GM18951 (cell line): ENCODE measurements at regions not wholly inside any gene's neighbourhood (a gene's known extent, or its start where the extent isn't known, plus 50 kb on each side); places are given as distances from the start of the nearest gene placed in this dataset.

Experiments
- POLR2A ChIP-seq: IDR thresholded peaks from 4 replicates; pipeline ENCODE4 v1.6.1; 2011; ENCODE audit warnings: mild to moderate bottlenecking; ENCODE audit not compliant: insufficient read length, insufficient read depth; ENCODE audit errors: extremely low read depth
- in situ Hi-C: fragments of 300-500 bp; cut with MboI; formaldehyde crosslinking; loops from one replicate; pipeline ENCODE4 v1.12.0; 2022; ENCODE audit warnings: low sequenced_read_pairs, mixed read lengths, inconsistent platforms; ENCODE audit not compliant: unreplicated experiment

DNA sequence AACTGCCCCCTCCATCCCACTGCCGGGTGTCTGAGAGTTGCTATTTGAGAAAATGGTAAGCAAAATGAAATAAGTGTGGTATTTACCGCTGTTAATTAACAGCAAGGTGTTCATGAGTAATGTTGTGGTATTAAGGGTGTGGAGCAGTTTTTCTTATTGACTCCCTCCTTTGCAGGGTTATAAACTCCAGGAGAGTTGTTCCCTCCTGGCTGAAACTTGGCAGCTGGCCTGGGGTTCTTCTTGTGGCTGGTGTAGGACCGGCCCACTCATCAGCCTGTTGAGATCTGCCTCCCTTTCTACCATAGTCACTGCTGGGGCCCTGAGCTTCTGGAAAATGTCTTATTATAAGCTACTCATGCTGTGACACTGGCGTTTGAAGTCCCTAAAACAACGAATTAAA lies 128.6 kb downstream of the SOX9 start:
- no peak for TF ChIP-seq POLR2A
- in situ Hi-C loops, result no loop called here

DNA sequence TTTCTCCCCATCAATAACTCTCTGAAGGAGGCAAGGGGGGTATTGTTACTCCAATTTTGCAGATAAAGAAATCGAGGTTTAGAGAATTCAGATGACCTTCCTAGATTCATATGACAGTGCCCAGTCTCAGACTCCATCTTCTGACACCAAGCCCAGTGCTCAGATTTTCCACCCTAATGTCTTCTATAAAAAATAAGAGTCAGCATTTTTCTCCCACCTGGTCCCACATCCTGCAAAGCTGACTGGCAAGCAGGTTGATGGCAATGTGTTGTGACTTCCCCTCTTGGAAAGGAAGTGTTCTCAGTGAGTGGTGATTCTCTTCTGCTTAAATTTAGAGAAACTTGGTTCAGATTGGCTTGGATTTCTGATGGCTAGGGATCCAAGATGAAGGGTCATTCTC lies 129.4 kb downstream of the SOX9 start:
- no peak for TF ChIP-seq POLR2A
- in situ Hi-C loops, result no loop called here

DNA sequence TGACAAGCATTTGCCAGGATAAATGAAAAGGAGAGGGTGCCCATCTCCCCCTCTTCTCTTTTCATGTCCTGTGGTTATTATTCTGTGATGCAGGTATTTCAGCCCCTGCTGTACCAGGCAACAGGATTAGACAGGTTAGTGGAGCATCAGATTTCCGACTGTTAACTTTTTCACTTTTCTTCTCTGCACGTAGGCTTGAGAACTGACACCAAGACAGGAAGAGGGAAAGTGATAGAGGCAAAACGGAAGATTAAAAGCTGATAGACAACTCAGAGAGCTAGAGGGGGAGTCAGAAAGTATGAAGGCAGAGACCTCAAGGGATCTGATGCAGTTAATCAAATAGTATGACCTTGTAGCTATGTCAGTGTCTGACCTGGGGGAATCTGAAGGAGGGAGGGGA lies 132.8 kb downstream of the SOX9 start:
- no peak for TF ChIP-seq POLR2A
- in situ Hi-C loops, result no loop called here

DNA sequence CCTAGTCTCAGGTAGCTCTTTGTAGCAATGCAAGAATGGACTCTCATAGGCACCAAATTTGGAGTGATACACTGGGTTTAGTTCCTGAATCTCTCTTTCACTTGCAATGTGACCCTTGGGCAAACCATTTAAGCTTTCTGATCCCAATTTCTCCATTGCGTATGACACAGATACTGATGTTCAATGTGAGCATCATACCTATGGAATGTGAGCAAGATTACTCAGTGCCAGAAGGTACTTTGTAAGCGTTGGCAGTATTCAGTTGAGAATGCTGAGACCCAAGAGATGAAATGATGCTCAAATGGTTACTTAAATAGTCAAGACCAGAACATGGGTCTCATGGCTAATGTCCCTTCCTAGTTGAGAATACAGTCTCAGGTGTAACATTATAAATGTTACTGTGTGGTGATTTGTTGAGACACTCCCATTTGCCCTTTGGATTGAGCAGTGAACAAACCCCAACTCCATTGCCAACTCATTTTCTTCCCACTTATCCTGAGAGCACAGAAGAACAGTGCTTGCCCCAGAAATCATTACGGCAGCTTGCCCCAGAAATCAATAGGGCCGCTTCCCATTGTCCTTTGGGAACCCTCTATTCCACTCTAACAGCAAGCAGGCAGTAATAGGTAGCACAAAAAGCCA lies 134.1 kb downstream of the SOX9 start:
- TF ChIP-seq POLR2A, result no peak
- in situ Hi-C loops, result no loop called here

DNA sequence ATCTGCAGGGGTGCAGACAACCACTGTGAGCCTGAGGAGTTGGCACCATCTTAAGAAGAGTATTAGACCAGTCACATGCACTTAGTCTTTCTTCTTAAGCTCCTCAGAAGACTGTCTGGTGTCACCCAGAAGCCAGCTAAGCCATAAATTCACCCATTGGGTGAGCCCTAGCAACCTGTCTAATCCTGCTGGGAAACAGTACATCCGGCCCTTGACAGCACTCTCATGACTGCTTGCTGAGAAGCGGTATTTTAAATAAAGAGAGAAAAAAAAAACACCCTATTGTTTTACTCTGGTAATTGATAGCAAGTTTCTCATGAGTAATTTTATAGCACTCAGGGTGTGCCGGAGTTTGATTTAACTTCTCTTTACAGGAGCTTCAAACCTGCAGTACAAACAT lies 134.7 kb downstream of the SOX9 start:
- TF ChIP-seq POLR2A, result no peak
- in situ Hi-C loops, result no loop called here

DNA sequence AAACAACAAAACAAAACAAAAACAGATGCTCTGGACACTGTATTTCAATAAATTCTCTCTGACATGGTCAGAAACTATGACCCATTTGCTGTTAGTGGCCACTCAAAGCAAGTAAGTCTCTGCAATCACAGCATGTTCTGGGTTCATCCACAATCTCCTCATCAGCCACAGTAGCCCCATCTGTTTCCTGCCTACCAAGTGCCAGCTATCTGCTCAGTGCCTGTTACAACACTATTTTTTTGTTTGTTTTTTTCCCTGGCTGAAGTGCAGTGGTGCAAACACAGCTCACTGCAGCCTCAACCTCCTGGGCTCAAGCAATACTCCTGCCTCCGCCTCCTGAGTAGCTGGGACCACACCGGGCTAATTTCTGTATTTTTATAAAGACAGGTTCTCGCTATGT lies 137.9 kb downstream of the SOX9 start:
- no peak for TF ChIP-seq POLR2A
- in situ Hi-C loops, result no loop called here

DNA sequence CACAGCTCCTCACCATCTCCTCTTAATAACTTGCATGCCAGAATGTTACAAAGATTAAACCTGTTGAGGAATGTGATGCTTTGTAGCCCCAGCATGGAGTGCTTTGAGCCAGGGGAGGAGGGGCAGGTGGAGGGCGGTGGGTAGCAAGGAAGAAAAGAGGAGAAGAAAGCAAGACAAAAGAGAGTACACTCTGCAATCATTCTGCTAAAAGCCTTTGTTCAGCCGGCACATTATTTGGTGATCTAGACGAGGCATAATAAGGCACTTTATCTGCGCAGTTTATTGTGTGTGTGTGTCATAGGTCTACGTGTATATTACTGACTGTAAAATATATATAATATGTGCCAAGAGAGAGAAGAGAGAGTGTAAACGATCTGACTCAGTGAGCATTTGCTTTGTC lies 139.1 kb downstream of the SOX9 start:
- TF ChIP-seq POLR2A, result no peak
- in situ Hi-C loops, result no loop called here

DNA sequence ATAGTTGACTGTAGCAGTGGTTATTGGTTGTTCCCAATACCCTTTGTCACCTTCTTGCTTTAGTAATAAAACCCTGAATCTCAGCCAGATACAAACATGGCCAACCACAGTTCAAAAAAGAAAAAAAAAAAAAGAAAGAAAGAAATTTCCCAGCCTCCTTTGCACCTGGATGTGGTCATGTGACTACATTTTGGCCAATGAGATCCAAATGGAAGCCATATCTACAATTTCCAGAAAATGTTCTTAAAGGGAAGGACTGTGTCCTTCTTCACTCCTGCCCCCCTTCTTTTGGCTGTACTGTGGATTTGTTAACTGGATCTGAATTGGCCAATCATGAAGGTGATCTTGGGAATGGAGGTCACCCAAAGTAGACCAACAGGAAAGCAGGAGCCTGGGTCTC lies 141.9 kb downstream of the SOX9 start:
- TF ChIP-seq POLR2A, result no peak
- in situ Hi-C loops, result no loop called here

DNA sequence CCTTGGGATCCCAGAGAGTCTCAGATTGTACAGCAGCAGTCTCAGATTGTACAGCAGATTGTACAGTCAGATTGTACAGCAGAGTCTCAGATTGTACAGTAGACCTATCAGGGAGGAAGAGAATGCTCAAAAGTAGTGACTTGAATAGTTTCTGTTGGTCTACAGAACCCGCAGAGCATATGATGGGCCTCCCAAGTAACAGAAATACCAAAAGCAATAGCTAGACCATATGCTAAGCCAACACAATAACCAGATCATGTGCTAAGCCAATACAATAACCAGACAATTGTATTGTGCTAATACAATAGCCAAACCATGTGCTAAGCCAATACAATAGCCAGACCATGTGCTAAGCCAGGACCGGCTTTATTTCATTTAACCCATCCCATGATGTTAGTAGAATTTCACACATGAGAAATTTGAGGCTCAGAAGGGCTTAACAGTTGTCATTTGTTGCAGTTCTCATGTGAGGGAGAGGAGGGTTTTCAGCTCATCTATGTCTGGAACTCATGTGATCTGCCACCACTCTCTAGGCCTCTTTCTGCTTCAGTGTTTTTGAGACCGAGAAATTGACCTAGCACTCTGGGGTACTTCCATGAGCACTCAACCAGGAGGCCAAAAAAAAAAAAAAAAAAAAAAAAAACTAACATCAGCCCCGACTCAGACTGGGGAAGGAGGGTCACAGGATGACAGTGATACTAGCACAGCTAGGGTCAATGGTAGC lies 144.0 kb downstream of the SOX9 start:
- in situ Hi-C loops, result no loop called here
- no peak for TF ChIP-seq POLR2A

DNA sequence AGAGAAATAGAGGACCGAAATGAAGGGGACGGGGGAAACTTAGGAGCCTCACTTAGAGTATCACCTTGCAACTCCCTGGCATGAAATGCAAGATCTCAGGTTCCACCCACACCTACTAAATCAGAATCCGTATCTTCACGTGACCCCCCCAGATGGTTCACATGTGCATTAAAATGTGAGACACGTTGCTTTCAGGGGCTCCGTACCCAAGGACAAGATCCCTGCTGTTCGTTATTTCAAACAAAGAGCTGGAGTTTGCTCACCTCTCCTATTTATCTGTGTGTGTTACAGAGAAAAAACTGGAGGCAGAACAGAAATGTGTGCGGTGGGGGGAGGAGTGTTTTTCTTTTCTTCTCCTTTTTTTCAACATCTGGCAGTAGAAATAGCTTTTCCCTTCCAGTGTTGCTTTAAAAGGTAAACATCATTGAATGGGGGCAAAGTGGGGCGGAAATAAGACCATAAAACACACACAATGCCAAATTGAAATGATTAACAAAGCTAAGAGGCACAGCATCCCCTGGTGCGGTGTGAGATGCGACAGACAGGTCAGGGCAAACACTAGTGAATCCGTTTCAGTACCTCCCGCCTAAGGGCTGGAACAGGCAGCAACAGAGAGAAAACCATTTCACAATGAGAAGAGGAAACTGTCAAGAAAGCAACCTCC lies 145.4 kb downstream of the SOX9 start:
- TF ChIP-seq POLR2A, result no peak

DNA sequence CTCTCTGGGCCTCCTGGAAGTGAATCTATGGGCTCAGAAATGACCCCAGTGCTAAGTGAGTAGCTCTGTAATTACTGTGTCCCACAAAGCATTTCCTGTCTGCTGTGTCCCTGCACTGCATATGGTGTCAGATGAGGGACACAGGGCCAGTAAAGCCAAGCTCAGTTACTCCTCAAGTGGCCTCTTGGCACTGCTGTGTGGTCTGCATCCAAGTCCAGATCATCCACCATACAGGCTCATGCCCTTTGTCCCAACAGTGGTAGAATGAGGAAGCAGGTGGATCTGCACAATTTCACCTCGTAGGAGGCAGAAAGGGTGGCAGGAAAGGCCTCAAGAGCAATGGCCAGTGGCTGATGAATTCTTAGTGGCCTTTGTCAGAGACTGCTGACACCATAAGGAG lies 146.8 kb downstream of the SOX9 start:
- in situ Hi-C loops, result no loop called here
- TF ChIP-seq POLR2A, result no peak

More for the DNA sequence above, 145.4 kb downstream of the SOX9 start:
- in situ Hi-C loops, result no loop called here

DNA sequence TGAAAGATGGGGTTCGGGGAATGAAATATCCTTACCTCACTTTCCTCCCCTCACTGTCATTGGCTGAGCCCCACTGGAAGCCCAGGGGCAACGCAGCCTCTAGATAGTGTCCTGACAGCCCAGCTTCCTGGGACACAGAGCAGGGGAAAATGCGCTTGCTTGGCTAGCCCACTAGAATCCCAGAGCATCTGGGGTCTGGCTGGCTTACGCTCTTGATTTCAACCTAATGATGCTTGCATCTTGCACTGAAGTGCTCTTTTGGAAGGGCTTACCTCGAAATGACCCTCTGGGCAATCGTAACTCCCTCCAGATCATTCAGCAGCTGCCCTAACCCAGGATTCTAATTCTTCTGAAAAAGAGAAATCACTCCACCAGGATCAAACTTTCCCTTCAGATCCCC lies 147.6 kb downstream of the SOX9 start:
- in situ Hi-C loops, result no loop called here

DNA sequence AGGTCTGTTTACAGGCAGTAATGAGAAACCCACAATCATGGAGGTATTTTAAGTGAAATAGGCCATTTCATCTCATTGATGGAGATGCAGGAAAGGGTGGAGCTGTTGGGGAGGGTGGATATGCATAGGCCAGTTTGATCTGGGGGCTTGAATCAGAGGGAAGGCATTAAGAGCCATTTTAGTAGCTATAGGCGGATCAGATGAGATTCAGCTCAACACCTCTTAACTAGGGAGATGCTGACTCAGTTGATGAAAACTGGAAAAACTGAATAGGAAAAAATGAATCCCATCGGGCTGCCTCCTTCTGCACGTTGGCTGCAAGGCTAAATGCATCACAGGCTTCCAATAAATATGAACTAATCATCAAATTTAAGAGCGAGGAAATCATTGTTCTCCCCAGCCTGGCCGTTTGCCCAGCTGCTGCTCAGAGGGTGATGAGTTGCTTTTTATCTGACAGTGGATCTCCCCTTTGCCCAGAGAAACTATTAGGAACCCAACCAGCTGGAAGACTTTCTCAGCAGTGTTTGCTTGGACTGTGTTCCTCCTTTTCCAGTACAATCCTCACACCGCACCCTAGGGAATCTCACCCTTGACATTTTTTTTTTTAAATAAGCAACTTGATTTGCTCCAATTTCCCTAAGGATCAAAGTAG lies 149.6 kb downstream of the SOX9 start:
- no peak for TF ChIP-seq POLR2A
- in situ Hi-C loops, result no loop called here

More for the DNA sequence above, 147.6 kb downstream of the SOX9 start:
- no peak for TF ChIP-seq POLR2A

DNA sequence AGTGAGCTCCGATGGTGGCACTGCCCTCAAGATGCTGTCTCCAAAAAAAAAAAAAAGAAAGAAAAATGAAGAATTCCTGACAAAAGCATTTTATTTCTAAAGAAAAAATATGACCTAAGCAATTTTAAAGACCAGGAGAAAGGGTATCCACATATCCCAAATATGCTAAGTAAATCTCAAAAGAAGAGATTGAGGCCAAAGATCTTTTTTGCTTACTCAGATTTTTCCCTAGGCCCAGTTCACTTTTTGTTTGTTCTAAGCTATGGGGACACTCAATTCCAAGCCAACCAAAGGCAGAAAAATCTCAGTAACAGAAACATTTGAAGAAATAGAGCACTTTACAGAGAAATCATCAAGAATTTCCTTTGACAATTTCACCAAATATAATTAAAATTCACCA lies 150.8 kb downstream of the SOX9 start:
- TF ChIP-seq POLR2A, result no peak
- in situ Hi-C loops, result no loop called here
